ENCODE measurements at regions not wholly inside any gene's neighbourhood (a gene's known extent, or its start where the extent isn't known, plus 50 kb on each side); places are given as distances from the start of the nearest gene placed in this dataset.

GRCh38 chr1:148388260-148389026, 94.7 kb downstream of the PPIAL4G start (continued):
- TF ChIP-seq TAL1 (IDR thresholded peaks at IDR 0.05) (peak; percentile 62; the same call in 1 of the 2 replicates), E2F1 (CRISPR knock-in tag; IDR thresholded peaks at IDR 0.05) (peak; percentile 83), ZNF780A (CRISPR knock-in tag; IDR thresholded peaks at IDR 0.05) (no peak), DACH1 (IDR thresholded peaks at IDR 0.05; ENCODE audit: partially characterized antibody) (peak; percentile 38), NR2C1 (IDR thresholded peaks at IDR 0.05) (peak; percentile 27; the same call in 1 of the 2 replicates), NR2C1 (tag; IDR thresholded peaks at IDR 0.05) (peak; percentile 62), POLR2AphosphoS2 (IDR thresholded peaks at IDR 0.05; ENCODE audit: low read length) (peak; percentile 89), ZNF445 (CRISPR knock-in tag; IDR thresholded peaks at IDR 0.05; ENCODE audit: low read depth) (peak; percentile 92), ZNF551 (CRISPR knock-in tag; IDR thresholded peaks at IDR 0.05) (peak; percentile 93), MED1 (CRISPR knock-in tag; IDR thresholded peaks at IDR 0.05; ENCODE audit: borderline replicate concordance) (no peak), SUPT5H (IDR thresholded peaks at IDR 0.05) (peak; percentile 100), SETDB1 (IDR thresholded peaks at IDR 0.05; ENCODE audit: low read length) (no peak), TCFL5 (CRISPR knock-in tag; conservative IDR thresholded peaks at IDR 0.05) (no peak), ZNF146 (CRISPR knock-in tag; IDR thresholded peaks at IDR 0.05; ENCODE audit: unreplicated experiment) (no peak), SMC3 (conservative IDR thresholded peaks at IDR 0.05; ENCODE audit: insufficient read depth, low read depth, low read length) (no peak), NELFE (IDR thresholded peaks at IDR 0.05; ENCODE audit: insufficient read depth, insufficient read length) (no peak), PKNOX1 (IDR thresholded peaks at IDR 0.05) (peak; percentile 92), RUNX1 (IDR thresholded peaks at IDR 0.05; ENCODE audit: low read depth) (peak; percentile 97; the same call in 1 of the 2 replicates), ZNF274 (IDR thresholded peaks at IDR 0.05; ENCODE audit: borderline replicate concordance, low read depth, low read length) (no peak), ZNF184 (CRISPR knock-in tag; IDR thresholded peaks at IDR 0.05) (no peak), MCM2 (IDR thresholded peaks at IDR 0.05; ENCODE audit: low read depth) (no peak), GATAD2A (IDR thresholded peaks at IDR 0.05) (peak; percentile 62; the same call in 1 of the 2 replicates), ZNF217 (CRISPR knock-in tag; IDR thresholded peaks at IDR 0.05) (no peak), ZKSCAN8 (CRISPR knock-in tag; IDR thresholded peaks at IDR 0.05) (no peak; the same call in 1 of the 2 replicates), CREBBP (IDR thresholded peaks at IDR 0.05; ENCODE audit: low read depth, low read length) (no peak), L3MBTL2 (IDR thresholded peaks at IDR 0.05) (peak; percentile 93), RCOR1 (IDR thresholded peaks at IDR 0.05; ENCODE audit: borderline replicate concordance in 1 of 2, low read depth in 2 of 2, low read length in 2 of 2) (peak in 1 of 2 experiments; percentile 61; a peak in 1 of 4 replicates), DPF2 (IDR thresholded peaks at IDR 0.05) (peak; percentile 81)

All from K562 (cell line).